H1 (cell line): ENCODE measurements at regions not wholly inside any gene's neighbourhood (a gene's known extent, or its start where the extent isn't known, plus 50 kb on each side); places are given as distances from the start of the nearest gene placed in this dataset.

Experiments
- CTCF ChIA-PET: fragments of 300-600 bp; sonication (Branson Sonifier 250); formaldehyde crosslinking; loops from one replicate; lab custom pipeline; 2021; ENCODE audit not compliant: partially characterized antibody; lab: Charles Lee
- POLR2A ChIA-PET: fragments of 300-600 bp; sonication (Branson Sonifier 250); formaldehyde crosslinking; loops from one replicate; lab custom pipeline; 2021; ENCODE audit warnings: inconsistent platforms; ENCODE audit not compliant: partially characterized antibody; lab: Charles Lee
- DNase-seq, 2 experiments: peaks; one replicate each; pipeline versions ENCODE4 v3.0.0 to v3.0.0-alpha.2; 2010 to 2022; ENCODE audit warnings: low spot score in 2 of 2, low read depth in 1 of 2, mixed read lengths in 1 of 2
- FAIRE-seq: peaks from 2 replicates; lab custom pipeline; 2011; peaks lifted over from hg19 to GRCh38; lab: Jason Lieb, UNC
- H2AFZ ChIP-seq: 2 replicates; pipeline ENCODE4 v1.8.1; 2012; ENCODE audit warnings: low read length, inconsistent platforms
- H2AK5ac ChIP-seq: 2 replicates; pipeline ENCODE4 v1.6.1; 2013; ENCODE audit warnings: low read depth, low read length
- H2BK120ac ChIP-seq: replicated peaks from 2 replicates; pipeline ENCODE3; 2013; ENCODE audit warnings: low read depth, low read length, inconsistent platforms
- H2BK12ac ChIP-seq: 2 replicates; pipeline ENCODE4 v1.6.1; 2013; ENCODE audit warnings: low read depth, low read length
- H2BK15ac ChIP-seq: 2 replicates; pipeline ENCODE4 v1.6.1; 2013; ENCODE audit warnings: low read length
- H2BK20ac ChIP-seq: 2 replicates; pipeline ENCODE4 v1.6.1; 2013; ENCODE audit warnings: low read length
- H2BK5ac ChIP-seq: 2 replicates; pipeline ENCODE4 v1.6.1; 2013; ENCODE audit warnings: low read depth, low read length
- H3K14ac ChIP-seq: 2 replicates; pipeline ENCODE4 v1.6.1; 2013; ENCODE audit warnings: inconsistent platforms; ENCODE audit not compliant: insufficient read length
- H3K18ac ChIP-seq: 2 replicates; pipeline ENCODE4 v1.6.1; 2013; ENCODE audit warnings: low read length; ENCODE audit errors: extremely low read depth
- H3K23ac ChIP-seq: 2 replicates; pipeline ENCODE4 v1.6.1; 2013; ENCODE audit warnings: inconsistent platforms; ENCODE audit not compliant: insufficient read length
- H3K23me2 ChIP-seq: 2 replicates; pipeline ENCODE4 v1.6.1; 2013; ENCODE audit warnings: low read depth, low read length
- H3K27ac ChIP-seq: 2 replicates; pipeline ENCODE4 v1.6.1; 2011; ENCODE audit warnings: low read depth, low read length, inconsistent platforms
- H3K27me3 ChIP-seq, 4 experiments: replicated peaks in 1 of 4; 1 replicate in 1 of 4; 2 replicates in 3 of 4; pipeline versions ENCODE4 v1.6.1 to v1.8.1; 2011 to 2013; ENCODE audit warnings: low read length in 3 of 4, mild to moderate bottlenecking in 3 of 4, inconsistent platforms in 2 of 4, mixed read lengths in 2 of 4, moderate library complexity in 1 of 4; ENCODE audit not compliant: control insufficient read depth in 3 of 4, insufficient read depth in 3 of 4; ENCODE audit errors: extremely low read depth in 1 of 4
- H3K36me3 ChIP-seq, 4 experiments: 2 replicates each; pipeline versions ENCODE4 v1.6.1 to v1.8.1; 2011 to 2013; ENCODE audit warnings: mild to moderate bottlenecking in 4 of 4, low read length in 3 of 4, moderate library complexity in 2 of 4, control low read depth in 1 of 4, inconsistent platforms in 1 of 4; ENCODE audit not compliant: insufficient read depth in 4 of 4, control insufficient read depth in 2 of 4
- H3K4ac ChIP-seq: replicated peaks from 2 replicates; pipeline ENCODE3; 2013; ENCODE audit warnings: low read length, low read depth, mixed read lengths, inconsistent platforms; ENCODE audit not compliant: insufficient read length
- H3K4me1 ChIP-seq, 4 experiments: replicated peaks in 1 of 4; 1 replicate in 1 of 4; 2 replicates in 3 of 4; pipeline versions ENCODE4 v1.6.1 to v1.8.1; 2011 to 2013; ENCODE audit warnings: low read length in 3 of 4, inconsistent platforms in 2 of 4, mixed read lengths in 1 of 4; ENCODE audit not compliant: insufficient read depth in 4 of 4, control insufficient read depth in 3 of 4
- H3K4me2 ChIP-seq, 2 experiments: 2 replicates each; pipeline versions ENCODE4 v1.6.1 to v1.8.1; 2011 to 2013; ENCODE audit warnings: low read depth in 2 of 2, low read length in 2 of 2, control low read depth in 1 of 2, inconsistent platforms in 1 of 2, mild to moderate bottlenecking in 1 of 2; ENCODE audit not compliant: insufficient read depth in 1 of 2
- H3K4me3 ChIP-seq, 4 experiments: fragments of 200-600, 300-600 bp in 1 of 4; sonication (generic), shearing (Covaris generic), sonication (Bioruptor Twin) in 1 of 4; 2 replicates each; pipeline versions ENCODE4 v1.5.1 to v1.8.1; 2011 to 2016; ENCODE audit warnings: low read length in 4 of 4, low read depth in 3 of 4, control low read depth in 2 of 4, inconsistent platforms in 2 of 4, mild to moderate bottlenecking in 2 of 4, mixed read lengths in 1 of 4, moderate library complexity in 1 of 4; ENCODE audit not compliant: insufficient read depth in 2 of 4; ENCODE audit errors: extremely low read depth in 1 of 4
- H3K56ac ChIP-seq: replicated peaks from 2 replicates; pipeline ENCODE3; 2013; ENCODE audit warnings: low read depth, mild to moderate bottlenecking, mixed read lengths, low read length, inconsistent platforms; ENCODE audit not compliant: insufficient read length
- H3K79me1 ChIP-seq: 2 replicates; pipeline ENCODE4 v1.6.1; 2013; ENCODE audit warnings: low read depth, low read length, control low read depth
- H3K79me2 ChIP-seq, 2 experiments: 2 replicates each; pipeline versions ENCODE4 v1.6.1 to v1.8.1; 2012 to 2013; ENCODE audit warnings: low read length in 2 of 2, mild to moderate bottlenecking in 2 of 2, inconsistent platforms in 1 of 2; ENCODE audit not compliant: insufficient read depth in 2 of 2, control insufficient read depth in 1 of 2
- H3K9ac ChIP-seq, 4 experiments: replicated peaks in 1 of 4; 1 replicate in 1 of 4; 2 replicates in 3 of 4; pipeline versions ENCODE4 v1.6.1 to v1.8.1; 2011 to 2013; ENCODE audit warnings: low read depth in 3 of 4, low read length in 3 of 4, control low read depth in 2 of 4, mild to moderate bottlenecking in 2 of 4, moderate library complexity in 2 of 4, inconsistent platforms in 1 of 4; ENCODE audit errors: extremely low read depth in 1 of 4
- H3K9me3 ChIP-seq, 2 experiments: 2 replicates each; pipeline versions ENCODE4 v1.6.1 to v1.8.1; 2012 to 2013; ENCODE audit warnings: mild to moderate bottlenecking in 2 of 2, moderate library complexity in 2 of 2, control low read depth in 1 of 2, inconsistent platforms in 1 of 2, low read depth in 1 of 2, low read length in 1 of 2, mixed read lengths in 1 of 2; ENCODE audit not compliant: insufficient read depth in 2 of 2
- H4K20me1 ChIP-seq, 2 experiments: replicated peaks in 1 of 2; 2 replicates each; pipeline versions ENCODE3 to v1.8.1; 2011 to 2013; ENCODE audit warnings: inconsistent platforms in 2 of 2, low read length in 2 of 2, mild to moderate bottlenecking in 1 of 2; ENCODE audit not compliant: insufficient read depth in 2 of 2, control insufficient read depth in 1 of 2
- H4K5ac ChIP-seq: 2 replicates; pipeline ENCODE4 v1.6.1; 2013; ENCODE audit warnings: low read length, low read depth, mixed read lengths, inconsistent platforms; ENCODE audit not compliant: insufficient read length
- H4K8ac ChIP-seq: 2 replicates; pipeline ENCODE4 v1.8.0; 2013; ENCODE audit warnings: mild to moderate bottlenecking, moderate library complexity, low read length, inconsistent platforms; ENCODE audit not compliant: insufficient read depth; ENCODE audit errors: extremely low read depth
- H4K91ac ChIP-seq: replicated peaks from 2 replicates; pipeline ENCODE3; 2013; ENCODE audit warnings: low read length, mixed read lengths, inconsistent platforms; ENCODE audit not compliant: insufficient read length
- ASH2L ChIP-seq: fragments of 200-600, 300-600 bp; sonication (generic); IDR thresholded peaks from one replicate; pipeline ENCODE4 v1.7.1; 2017; ENCODE audit warnings: low read length
- BACH1 ChIP-seq: IDR thresholded peaks from 2 replicates; pipeline ENCODE4 v1.6.1; 2012; ENCODE audit warnings: low read length, improper control_type of control experiment
- KDM1A ChIP-seq: fragments of 200-600, 300-600 bp; sonication (generic); IDR thresholded peaks from 2 replicates; pipeline ENCODE4 v1.7.1; 2016; ENCODE audit warnings: mild to moderate bottlenecking, low read length, borderline replicate concordance
- PHF8 ChIP-seq: fragments of 200-600 bp; sonication (generic); conservative IDR thresholded peaks from 2 replicates; pipeline ENCODE4 v1.7.1; 2012; ENCODE audit warnings: low read depth, mild to moderate bottlenecking, inconsistent platforms, low read length, moderate library complexity
- POLR2AphosphoS5 ChIP-seq: IDR thresholded peaks from 2 replicates; pipeline ENCODE4 v1.6.1; 2011; ENCODE audit warnings: low read depth, low read length
- WGBS, 2 experiments: shearing (Covaris generic) in 1 of 2; methylation state at CpG; one replicate each; pipeline versions ENCODE4 v1.1.6 to v1.1.7; 2013 to 2015; ENCODE audit warnings: low lambda C conversion rate in 2 of 2, mixed read lengths in 2 of 2, inconsistent platforms in 1 of 2, low coverage in 1 of 2, missing lambda C conversion rate in 1 of 2; ENCODE audit not compliant: insufficient replicate concordance in 2 of 2, insufficient coverage in 1 of 2, insufficient read length in 1 of 2; ENCODE audit errors: extremely low coverage in 1 of 2, missing lambda C conversion rate in 1 of 2; 5-methylcytosine and 5-hydroxymethylcytosine counted together
- TF ChIP-seq, protein P1 (sequence below): IDR thresholded peaks from 2 replicates; pipeline ENCODE4 v1.6.1; 2012; ENCODE audit warnings: inconsistent platforms
- TF ChIP-seq, protein P2 (sequence below): IDR thresholded peaks from 2 replicates; pipeline ENCODE4 v1.6.1; 2012; ENCODE audit warnings: low read length, inconsistent platforms

DNA sequence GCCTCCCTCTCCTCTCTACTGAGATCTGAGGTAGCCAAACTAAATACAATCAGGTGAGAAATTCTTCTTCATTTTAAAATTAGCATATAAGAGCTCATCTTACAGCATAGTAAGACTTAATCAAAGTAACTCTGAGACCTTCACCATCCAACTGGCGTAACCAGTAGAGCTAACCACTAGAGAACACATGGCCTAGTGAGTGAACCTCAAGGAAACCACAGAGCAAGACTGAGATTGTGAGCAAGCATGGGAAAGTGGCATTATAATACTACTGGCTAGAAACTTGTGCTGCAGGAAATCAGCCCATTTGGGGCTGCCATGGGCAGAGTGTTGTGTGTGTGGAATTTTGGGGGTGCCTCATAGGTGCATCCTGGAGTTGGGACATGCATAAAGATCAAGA is 61.1 kb upstream of the SPHKAP start:
- TF ChIP-seq POLR2AphosphoS5 (no peak), BACH1 (no peak), ASH2L (no peak), KDM1A (no peak), PHF8 (no peak)
- TF ChIP-seq, protein P1, sequence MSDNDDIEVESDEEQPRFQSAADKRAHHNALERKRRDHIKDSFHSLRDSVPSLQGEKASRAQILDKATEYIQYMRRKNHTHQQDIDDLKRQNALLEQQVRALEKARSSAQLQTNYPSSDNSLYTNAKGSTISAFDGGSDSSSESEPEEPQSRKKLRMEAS: no peak
- TF ChIP-seq, protein P2, sequence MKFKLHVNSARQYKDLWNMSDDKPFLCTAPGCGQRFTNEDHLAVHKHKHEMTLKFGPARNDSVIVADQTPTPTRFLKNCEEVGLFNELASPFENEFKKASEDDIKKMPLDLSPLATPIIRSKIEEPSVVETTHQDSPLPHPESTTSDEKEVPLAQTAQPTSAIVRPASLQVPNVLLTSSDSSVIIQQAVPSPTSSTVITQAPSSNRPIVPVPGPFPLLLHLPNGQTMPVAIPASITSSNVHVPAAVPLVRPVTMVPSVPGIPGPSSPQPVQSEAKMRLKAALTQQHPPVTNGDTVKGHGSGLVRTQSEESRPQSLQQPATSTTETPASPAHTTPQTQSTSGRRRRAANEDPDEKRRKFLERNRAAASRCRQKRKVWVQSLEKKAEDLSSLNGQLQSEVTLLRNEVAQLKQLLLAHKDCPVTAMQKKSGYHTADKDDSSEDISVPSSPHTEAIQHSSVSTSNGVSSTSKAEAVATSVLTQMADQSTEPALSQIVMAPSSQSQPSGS: no peak
- TF ChIP-seq, all 59 proteins: peak for 0
- Histone ChIP-seq H2BK20ac (no peak overlapping the region), H2BK5ac (no peak overlapping the region)

More for the DNA sequence above, 61.1 kb upstream of the SPHKAP start:
- no peak overlapping the region for H4K5ac ChIP-seq
- no peak overlapping the region for H4K8ac ChIP-seq
- H3K27ac ChIP-seq: no peak overlapping the region
- H2BK12ac ChIP-seq: no peak overlapping the region
- FAIRE-seq (no peak), DNase-seq (no peak)
- H3K9ac ChIP-seq: no peak overlapping the region
- no peaks in the 10 kb centered on the region for H3K27me3 ChIP-seq
- no peaks in the 10 kb centered on the region for H3K79me1 ChIP-seq
- no peak overlapping the region for H3K4ac ChIP-seq
- no peak overlapping the region for H2BK15ac ChIP-seq
- no peaks in the 10 kb centered on the region; the same call in 1 of the 2 replicates for H3K23me2 ChIP-seq
- H4K91ac ChIP-seq: no peak overlapping the region
- H3K18ac ChIP-seq: no peak overlapping the region
- no peaks in the 10 kb centered on the region for H3K9me3 ChIP-seq
- no peak overlapping the region for H2AK5ac ChIP-seq
- H2BK120ac ChIP-seq: no peak overlapping the region
- no peaks in the 10 kb centered on the region for H3K4me1 ChIP-seq
- H3K4me3 ChIP-seq: no peak overlapping the region
- H3K4me2 ChIP-seq: no peak overlapping the region
- ChIA-PET POLR2A (no interaction called here), CTCF (no interaction called here)
- no peak overlapping the region for H2AFZ ChIP-seq
- no peak overlapping the region for H3K14ac ChIP-seq
- H3K56ac ChIP-seq: no peak overlapping the region
- no peaks in the 10 kb centered on the region for H3K79me2 ChIP-seq
- no peaks in the 10 kb centered on the region for H3K36me3 ChIP-seq
- 100% methylated on average over 1 of the region's 1 CpG; no CpG with 5 or more reads in 1 of the 2 experiments for WGBS, 2 experiments
- no peaks in the 10 kb centered on the region for H4K20me1 ChIP-seq
- no peak overlapping the region for H3K23ac ChIP-seq
